ENCODE measurements at regions not wholly inside any gene's neighbourhood (a gene's known extent, or its start where the extent isn't known, plus 50 kb on each side); places are given as distances from the start of the nearest gene placed in this dataset.

DNA sequence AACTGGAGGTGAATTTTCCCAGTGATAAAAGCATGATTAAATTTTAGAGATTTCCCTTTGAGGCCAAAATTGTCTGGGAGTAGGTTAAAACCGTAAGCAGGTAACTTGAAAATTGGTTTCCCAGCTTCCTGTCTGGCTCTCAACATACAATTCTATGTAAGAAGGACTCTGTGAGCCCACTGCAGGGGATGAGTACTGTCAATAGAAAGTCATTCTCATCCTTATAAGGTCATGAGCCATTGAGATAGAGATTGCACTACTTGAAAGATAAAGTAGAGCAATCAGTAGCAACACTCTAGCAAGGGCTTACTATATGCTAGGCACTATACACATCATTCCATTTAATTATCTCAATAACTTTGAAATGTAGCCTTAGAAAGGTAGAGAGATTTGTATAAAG, 225.6 kb upstream of the HMGA2 start:
- no peak for TF ChIP-seq POLR2A (IDR thresholded peaks at IDR 0.05)
- TF ChIP-seq, protein P1, sequence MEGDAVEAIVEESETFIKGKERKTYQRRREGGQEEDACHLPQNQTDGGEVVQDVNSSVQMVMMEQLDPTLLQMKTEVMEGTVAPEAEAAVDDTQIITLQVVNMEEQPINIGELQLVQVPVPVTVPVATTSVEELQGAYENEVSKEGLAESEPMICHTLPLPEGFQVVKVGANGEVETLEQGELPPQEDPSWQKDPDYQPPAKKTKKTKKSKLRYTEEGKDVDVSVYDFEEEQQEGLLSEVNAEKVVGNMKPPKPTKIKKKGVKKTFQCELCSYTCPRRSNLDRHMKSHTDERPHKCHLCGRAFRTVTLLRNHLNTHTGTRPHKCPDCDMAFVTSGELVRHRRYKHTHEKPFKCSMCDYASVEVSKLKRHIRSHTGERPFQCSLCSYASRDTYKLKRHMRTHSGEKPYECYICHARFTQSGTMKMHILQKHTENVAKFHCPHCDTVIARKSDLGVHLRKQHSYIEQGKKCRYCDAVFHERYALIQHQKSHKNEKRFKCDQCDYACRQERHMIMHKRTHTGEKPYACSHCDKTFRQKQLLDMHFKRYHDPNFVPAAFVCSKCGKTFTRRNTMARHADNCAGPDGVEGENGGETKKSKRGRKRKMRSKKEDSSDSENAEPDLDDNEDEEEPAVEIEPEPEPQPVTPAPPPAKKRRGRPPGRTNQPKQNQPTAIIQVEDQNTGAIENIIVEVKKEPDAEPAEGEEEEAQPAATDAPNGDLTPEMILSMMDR (IDR thresholded peaks at IDR 0.05) = no peak
- intact Hi-C loops (cut with DNase I) = no loop called here
- Histone ChIP-seq H3K27ac (no peak overlapping the region), H3K4me1 (peaks cover 12% of the 10 kb centered on the region), H3K36me3 (replicated peaks in 1 of 2; ENCODE audit: insufficient read depth in 1 of 2, low read depth in 2 of 2) (no peaks in the 10 kb centered on the region), H3K4me3 (no peak overlapping the region), H3K9me3 (no peaks in the 10 kb centered on the region), H3K27me3 (no peaks in the 10 kb centered on the region)
- 72 to 75% methylated on average over 1 of the region's 1 CpG for WGBS, 2 donors
- no peak for DNase-seq
- ATAC-seq = no peak

DNA sequence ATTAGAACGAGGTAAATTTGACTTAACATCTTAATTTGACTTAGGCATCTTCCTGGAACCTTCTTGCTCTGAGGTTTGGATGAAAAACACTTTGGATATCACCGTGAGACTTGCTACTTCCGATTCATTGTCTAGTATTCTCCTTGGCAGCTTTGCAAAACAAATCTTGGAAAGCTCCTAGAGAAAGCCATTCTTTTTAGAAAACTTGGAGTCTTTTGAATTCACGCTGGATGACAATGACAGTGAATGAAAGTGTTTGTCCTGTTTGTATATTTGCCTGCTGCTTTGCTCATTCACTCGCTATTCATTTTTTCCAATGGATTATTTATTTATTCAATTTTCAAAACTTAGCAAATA, 222.1 kb upstream of the HMGA2 start:
- Histone ChIP-seq H3K27me3 (no peaks in the 10 kb centered on the region), H3K4me3 (no peak overlapping the region), H3K36me3 (replicated peaks in 1 of 2; ENCODE audit: insufficient read depth in 1 of 2, low read depth in 2 of 2) (no peaks in the 10 kb centered on the region), H3K4me1 (peaks cover 12% of the 10 kb centered on the region), H3K27ac (no peak overlapping the region), H3K9me3 (no peaks in the 10 kb centered on the region)
- DNase-seq = no peak
- ATAC-seq = no peak
- 11% methylated on average over 5 of the region's 5 CpGs for WGBS, 2 donors
- TF ChIP-seq POLR2A (IDR thresholded peaks at IDR 0.05) = no peak
- intact Hi-C loops (cut with DNase I) = no loop called here

DNA sequence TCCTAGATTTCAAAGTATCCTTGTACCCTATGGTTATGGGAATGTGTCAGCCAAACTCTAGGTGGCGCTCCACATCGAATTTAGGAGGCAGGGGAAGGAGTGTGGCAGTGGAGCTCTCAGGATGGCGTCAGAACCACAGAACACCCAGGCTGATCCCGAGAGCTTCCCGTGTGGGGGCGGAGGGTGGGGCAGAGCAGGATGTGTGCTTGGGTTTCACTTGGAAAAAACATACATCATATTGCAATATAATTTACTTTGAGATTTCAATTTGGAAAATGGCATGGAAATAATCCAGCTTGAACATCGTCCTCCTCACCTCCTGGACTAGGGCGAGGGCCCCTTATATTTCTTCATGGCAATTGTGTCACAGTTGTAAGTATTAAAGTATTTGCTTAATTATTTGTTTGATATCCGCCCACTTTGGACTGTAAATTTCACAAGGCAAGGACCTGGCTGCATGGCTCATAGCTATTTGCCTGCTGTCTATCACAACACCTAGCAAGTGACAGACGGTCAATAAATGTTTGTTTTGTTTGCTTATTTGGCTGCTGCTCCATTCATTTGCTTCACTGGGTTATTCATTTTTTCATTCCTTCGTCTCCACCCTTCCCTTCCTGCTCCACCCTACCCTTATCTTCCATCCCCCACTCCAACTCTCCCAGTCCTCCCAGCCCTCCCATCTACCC, 221.5 kb upstream of the HMGA2 start:
- 7 to 11% methylated on average over 11 of the region's 11 CpGs for WGBS, 2 donors
- intact Hi-C loops (cut with DNase I) = no loop called here
- TF ChIP-seq, protein P1 (IDR thresholded peaks at IDR 0.05) = peak; percentile 43 to 75 (median 67)
- no peak for TF ChIP-seq POLR2A (IDR thresholded peaks at IDR 0.05)
- H3K27me3 ChIP-seq = no peaks in the 10 kb centered on the region
- peak overlapping the region in 1 of 4 donors; percentile 13 for H3K27ac ChIP-seq
- no peak overlapping the region for H3K4me3 ChIP-seq
- H3K36me3 ChIP-seq (replicated peaks in 1 of 2; ENCODE audit: insufficient read depth in 1 of 2, low read depth in 2 of 2) = no peaks in the 10 kb centered on the region
- DNase-seq = peak; percentile 69 to 78 (median 76)
- peak; percentile 86 for ATAC-seq
- H3K4me1 ChIP-seq = peaks cover 12% of the 10 kb centered on the region
- no peaks in the 10 kb centered on the region for H3K9me3 ChIP-seq

DNA sequence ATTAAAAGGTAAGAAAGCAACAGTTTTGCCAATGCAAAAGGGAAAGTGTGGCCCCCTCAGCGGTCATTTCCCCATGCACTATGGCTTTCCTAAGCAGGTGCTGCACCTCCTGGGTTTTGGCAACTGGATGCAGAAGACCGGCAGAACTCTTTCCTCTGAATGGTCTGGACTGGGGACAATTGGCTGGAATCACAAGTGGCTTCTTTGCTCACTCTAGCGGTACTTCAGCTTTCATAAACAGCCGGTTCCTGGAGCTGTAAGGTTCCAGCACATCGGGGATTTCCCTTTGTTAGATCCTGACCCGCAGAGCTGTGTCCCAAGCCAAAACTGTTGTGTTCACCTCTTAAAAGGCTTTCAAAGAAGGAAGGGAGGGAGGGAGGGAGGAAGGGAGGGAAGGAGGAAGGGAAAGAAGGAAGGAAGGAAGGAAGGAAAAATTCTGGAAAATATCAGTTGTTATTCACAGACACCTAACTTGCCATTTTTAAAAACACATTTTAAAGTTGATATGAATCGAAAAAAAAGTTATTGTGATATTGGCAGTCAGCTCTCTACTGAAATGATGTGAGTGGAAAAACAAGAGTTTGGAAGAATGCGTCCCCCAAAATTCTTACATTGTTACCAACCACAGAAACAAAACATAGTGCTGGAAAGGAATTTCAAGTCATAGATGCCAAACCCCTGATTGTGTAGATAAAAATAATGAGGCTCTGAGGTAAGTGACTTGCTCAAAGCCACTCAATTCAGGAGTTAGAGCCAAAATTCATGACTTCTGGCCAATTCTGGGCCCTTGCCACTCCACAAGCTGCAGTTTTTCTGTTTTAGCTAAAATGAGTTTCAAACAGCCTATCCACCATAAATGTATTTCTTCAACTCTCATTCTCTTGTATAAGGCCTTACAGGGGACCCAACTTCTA, 220.6 kb upstream of the HMGA2 start:
- Histone ChIP-seq H3K4me3 (no peak overlapping the region), H3K36me3 (replicated peaks in 1 of 2; ENCODE audit: insufficient read depth in 1 of 2, low read depth in 2 of 2) (no peaks in the 10 kb centered on the region), H3K4me1 (peaks cover 12% of the 10 kb centered on the region), H3K9me3 (no peaks in the 10 kb centered on the region), H3K27me3 (no peaks in the 10 kb centered on the region), H3K27ac (peak overlapping the region in 2 of 4 donors; percentile 13 to 32)
- WGBS, 2 donors = 27 to 30% methylated on average over 8 of the region's 8 CpGs
- ATAC-seq (peak; percentile 64), DNase-seq (peak in 3 of 4 donors; percentile 15 to 19 (median 16))
- TF ChIP-seq, protein P1 (IDR thresholded peaks at IDR 0.05) = no peak
- TF ChIP-seq POLR2A (IDR thresholded peaks at IDR 0.05) = no peak
- intact Hi-C loops (cut with DNase I) = no loop called here

DNA sequence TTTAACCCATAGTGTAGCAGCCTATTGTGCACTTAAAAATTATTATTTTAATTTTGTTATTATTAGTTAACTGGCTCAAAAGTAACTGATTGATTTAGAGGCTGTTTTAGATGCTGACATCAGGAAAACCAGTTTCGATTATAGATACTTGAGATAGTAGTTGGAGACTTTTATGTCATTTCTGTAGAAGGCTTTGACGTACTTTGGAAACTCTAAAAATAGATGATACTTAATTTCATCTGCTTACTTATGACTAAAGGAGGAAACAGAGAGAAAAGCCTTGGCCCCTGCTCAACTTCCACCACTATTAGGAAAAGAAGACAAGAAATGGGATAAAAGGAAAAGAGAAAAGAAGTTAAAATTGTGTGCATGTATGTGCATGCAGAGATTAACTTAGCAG, 219.3 kb upstream of the HMGA2 start:
- DNase-seq (no peak), ATAC-seq (no peak)
- Histone ChIP-seq H3K4me1 (peaks cover 12% of the 10 kb centered on the region), H3K36me3 (replicated peaks in 1 of 2; ENCODE audit: insufficient read depth in 1 of 2, low read depth in 2 of 2) (no peaks in the 10 kb centered on the region), H3K4me3 (no peak overlapping the region), H3K9me3 (no peaks in the 10 kb centered on the region), H3K27ac (no peak overlapping the region), H3K27me3 (no peaks in the 10 kb centered on the region)
- WGBS, 2 donors = 59 to 73% methylated on average over 2 of the region's 2 CpGs
- intact Hi-C loops (cut with DNase I) = no loop called here
- TF ChIP-seq, protein P1 (IDR thresholded peaks at IDR 0.05) = no peak
- no peak for TF ChIP-seq POLR2A (IDR thresholded peaks at IDR 0.05)

All from body of pancreas (tissue), 4 donors.